ENCODE measurements at regions not wholly inside any gene's neighbourhood (a gene's known extent, or its start where the extent isn't known, plus 50 kb on each side); places are given as distances from the start of the nearest gene placed in this dataset.
"Not testable (repeated sequence)": the region's sequence is repeated elsewhere in the genome, so short reads cannot be mapped to it uniquely, and the experiment has no call there.

DNA sequence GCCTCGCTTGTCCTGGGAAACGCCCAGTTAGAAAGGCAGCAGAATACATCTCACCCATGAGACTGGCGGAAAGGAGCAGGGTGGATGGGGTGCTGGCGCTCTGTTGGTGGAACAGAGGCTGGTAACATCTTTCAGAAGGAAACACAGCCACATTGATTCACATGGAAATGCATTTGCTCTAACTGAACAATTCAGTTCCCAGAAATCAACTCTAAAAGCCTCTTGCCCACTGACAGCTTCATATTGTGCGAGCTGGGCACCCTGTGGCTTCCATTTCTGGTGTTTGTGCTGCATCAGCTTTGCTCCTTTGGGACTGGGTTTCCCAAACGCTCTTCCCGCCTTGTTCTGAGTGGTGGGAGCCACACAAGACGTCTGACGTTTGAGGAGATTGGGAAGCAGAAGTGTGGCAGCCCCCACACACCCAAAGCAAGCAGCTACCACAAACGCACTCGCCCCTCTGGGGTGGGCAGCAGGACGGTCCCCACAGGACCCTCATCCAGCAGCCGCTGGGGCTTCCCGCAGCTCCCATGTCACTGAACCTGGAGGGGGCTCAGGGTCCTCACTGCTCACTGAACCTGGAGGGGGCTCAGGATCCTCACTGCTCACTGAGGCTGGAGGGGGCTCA lies 229.5 kb downstream of the ERMARD start:
- Histone ChIP-seq H3K36me3 (ENCODE audit: insufficient read depth, low read depth, low read length) (no peaks in the 10 kb centered on the region), H3K4me1 (ENCODE audit: insufficient read depth, low read length) (no peaks in the 10 kb centered on the region), H3K27me3 (ENCODE audit: insufficient read depth, low read length) (no peaks in the 10 kb centered on the region), H3K9me3 (ENCODE audit: insufficient read depth, low read depth, low read length) (no peaks in the 10 kb centered on the region), H3K9ac (ENCODE audit: low read depth, low read length) (no peak overlapping the region), H3K27ac (ENCODE audit: low read length) (no peak overlapping the region), H3K4me3 (ENCODE audit: low read length) (no peak overlapping the region)

GRCh38 chr6:169979873-169980432 lies 228.5 kb downstream of the ERMARD start:
- no peaks in the 10 kb centered on the region for H3K4me1 ChIP-seq (ENCODE audit: insufficient read depth, low read length)
- no peak overlapping the region for H3K27ac ChIP-seq (ENCODE audit: low read length)
- no peaks in the 10 kb centered on the region for H3K27me3 ChIP-seq (ENCODE audit: insufficient read depth, low read length)
- no peak overlapping the region for H3K4me3 ChIP-seq (ENCODE audit: low read length)
- no peaks in the 10 kb centered on the region for H3K36me3 ChIP-seq (ENCODE audit: insufficient read depth, low read depth, low read length)
- H3K9me3 ChIP-seq (ENCODE audit: insufficient read depth, low read depth, low read length), result no peaks in the 10 kb centered on the region
- H3K9ac ChIP-seq (ENCODE audit: low read depth, low read length), result no peak overlapping the region

GRCh38 chr6:169978615-169979161 lies 227.3 kb downstream of the ERMARD start:
- no peaks in the 10 kb centered on the region for H3K27me3 ChIP-seq (ENCODE audit: insufficient read depth, low read length)
- no peaks in the 10 kb centered on the region for H3K4me1 ChIP-seq (ENCODE audit: insufficient read depth, low read length)
- H3K27ac ChIP-seq (ENCODE audit: low read length), result no peak overlapping the region
- H3K36me3 ChIP-seq (ENCODE audit: insufficient read depth, low read depth, low read length), result no peaks in the 10 kb centered on the region
- H3K9me3 ChIP-seq (ENCODE audit: insufficient read depth, low read depth, low read length), result no peaks in the 10 kb centered on the region
- H3K9ac ChIP-seq (ENCODE audit: low read depth, low read length), result no peak overlapping the region
- no peak overlapping the region for H3K4me3 ChIP-seq (ENCODE audit: low read length)

DNA sequence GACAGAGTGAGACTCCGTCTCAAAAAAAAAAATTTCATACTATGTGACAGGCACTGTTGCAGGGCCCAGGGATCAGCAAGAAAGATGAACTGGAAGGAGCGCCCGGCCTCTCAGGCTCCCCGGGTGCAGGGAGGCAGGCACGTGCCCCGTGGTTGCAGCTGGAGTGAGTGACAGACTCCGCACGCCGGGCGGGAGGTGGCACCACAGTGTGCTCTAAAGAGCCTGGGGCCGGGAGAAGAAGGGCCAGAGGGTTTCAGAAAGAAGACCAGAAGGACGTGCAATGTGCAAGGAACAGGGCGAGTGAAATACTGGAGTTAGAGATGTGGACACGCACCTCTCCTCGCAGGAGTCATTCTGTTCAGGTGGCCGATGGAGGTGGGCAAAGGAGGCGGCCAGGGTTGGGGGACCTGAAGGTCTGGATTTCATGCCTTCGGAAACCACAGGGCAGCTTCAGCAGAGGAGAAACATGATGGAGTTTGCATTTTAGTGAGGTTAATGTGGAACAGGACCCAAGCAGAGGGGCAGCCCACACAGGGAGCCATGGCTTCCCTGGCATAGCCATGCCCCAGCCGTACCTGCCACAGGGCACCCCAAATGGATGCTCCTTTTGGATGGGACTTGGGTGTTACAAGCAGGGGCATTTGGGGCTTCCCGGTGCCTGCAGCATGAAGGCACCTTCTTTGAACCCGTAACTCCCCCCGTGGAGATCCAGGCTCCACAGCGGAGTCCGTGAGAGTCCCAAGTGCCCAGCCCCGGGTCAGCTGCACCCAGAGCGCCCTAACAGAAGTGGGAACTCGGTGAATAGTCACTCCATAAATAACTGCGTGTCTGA lies 226.2 kb downstream of the ERMARD start:
- no peaks in the 10 kb centered on the region for H3K36me3 ChIP-seq (ENCODE audit: insufficient read depth, low read depth, low read length)
- no peaks in the 10 kb centered on the region for H3K9me3 ChIP-seq (ENCODE audit: insufficient read depth, low read depth, low read length)
- H3K27me3 ChIP-seq (ENCODE audit: insufficient read depth, low read length), result no peaks in the 10 kb centered on the region
- H3K27ac ChIP-seq (ENCODE audit: low read length), result no peak overlapping the region
- H3K9ac ChIP-seq (ENCODE audit: low read depth, low read length), result no peak overlapping the region
- no peaks in the 10 kb centered on the region for H3K4me1 ChIP-seq (ENCODE audit: insufficient read depth, low read length)
- H3K4me3 ChIP-seq (ENCODE audit: low read length), result no peak overlapping the region

DNA sequence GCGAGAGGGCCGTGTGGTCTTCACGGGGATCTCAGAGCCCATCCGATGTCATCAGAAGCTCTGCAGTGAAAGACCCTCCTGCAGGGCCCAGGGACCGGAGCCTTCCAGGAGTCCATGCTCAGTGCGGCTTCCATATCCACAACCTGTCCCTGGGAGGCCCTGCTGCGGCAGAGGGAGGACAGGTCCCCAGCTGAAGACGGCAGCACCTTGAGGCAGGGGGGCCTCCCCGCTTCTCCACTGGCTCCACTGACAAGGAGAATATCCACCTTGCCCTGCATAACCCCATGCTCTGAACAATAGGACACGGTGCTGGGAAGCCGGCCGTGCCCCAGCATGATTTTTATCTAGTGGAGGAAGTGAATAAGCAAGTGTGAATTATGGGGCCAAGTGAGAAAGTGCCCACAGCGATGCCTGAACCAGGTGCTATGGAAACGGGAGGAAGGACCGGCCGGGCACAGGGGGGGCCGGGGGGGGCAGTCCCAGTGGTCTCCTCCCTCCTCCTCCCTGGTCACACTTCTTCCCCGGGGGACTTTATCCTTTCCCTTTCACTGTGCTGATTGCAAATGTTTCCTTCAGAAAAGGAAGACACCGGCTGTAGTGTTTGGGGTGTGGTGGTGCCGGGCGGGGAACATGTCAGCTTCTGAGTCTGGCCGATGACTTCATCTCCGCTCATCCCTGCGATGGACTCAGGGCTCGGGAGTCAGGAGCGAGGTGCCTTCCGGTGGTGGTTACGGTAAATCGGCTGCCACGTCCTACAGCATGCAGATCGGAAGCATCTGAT lies 225.1 kb downstream of the ERMARD start:
- no peak overlapping the region for H3K27ac ChIP-seq (ENCODE audit: low read length)
- H3K27me3 ChIP-seq (ENCODE audit: insufficient read depth, low read length), result no peaks in the 10 kb centered on the region
- H3K4me1 ChIP-seq (ENCODE audit: insufficient read depth, low read length), result no peaks in the 10 kb centered on the region
- no peak overlapping the region for H3K9ac ChIP-seq (ENCODE audit: low read depth, low read length)
- no peak overlapping the region for H3K4me3 ChIP-seq (ENCODE audit: low read length)
- H3K36me3 ChIP-seq (ENCODE audit: insufficient read depth, low read depth, low read length), result no peaks in the 10 kb centered on the region
- H3K9me3 ChIP-seq (ENCODE audit: insufficient read depth, low read depth, low read length), result no peaks in the 10 kb centered on the region

- no peak overlapping the region for H3K4me3 ChIP-seq (ENCODE audit: low read length)
- H3K27me3 ChIP-seq (ENCODE audit: insufficient read depth, low read length), result no peaks in the 10 kb centered on the region
- no peaks in the 10 kb centered on the region for H3K4me1 ChIP-seq (ENCODE audit: insufficient read depth, low read length)
- no peaks in the 10 kb centered on the region for H3K9me3 ChIP-seq (ENCODE audit: insufficient read depth, low read depth, low read length)
- no peaks in the 10 kb centered on the region for H3K36me3 ChIP-seq (ENCODE audit: insufficient read depth, low read depth, low read length)
- H3K9ac ChIP-seq (ENCODE audit: low read depth, low read length), result no peak overlapping the region
- H3K27ac ChIP-seq (ENCODE audit: low read length), result no peak overlapping the region
Measured at GRCh38 chr6:169975701-169976100, 224.3 kb downstream of the ERMARD start.

DNA sequence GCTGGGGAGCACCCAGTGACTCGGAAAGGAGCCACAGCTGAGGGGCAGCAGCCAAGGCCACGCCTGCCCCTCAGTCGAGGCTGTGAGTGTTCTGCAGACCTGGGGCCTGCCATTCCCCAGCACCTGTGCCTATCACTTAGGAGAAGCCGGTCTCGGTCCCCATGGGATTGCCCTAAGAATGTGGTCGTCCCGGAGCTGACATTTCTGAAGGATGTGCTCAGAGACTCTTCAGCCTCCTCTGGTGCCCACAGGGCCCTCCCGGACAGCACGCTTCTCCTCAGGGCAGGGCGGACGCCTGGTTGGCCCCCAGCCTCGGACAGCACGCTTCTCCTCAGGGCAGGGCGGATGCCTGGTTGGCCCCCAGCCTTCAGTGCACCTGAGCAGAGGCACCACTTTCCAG lies 223.9 kb downstream of the ERMARD start:
- no peak overlapping the region for H3K4me3 ChIP-seq (ENCODE audit: low read length)
- H3K27me3 ChIP-seq (ENCODE audit: insufficient read depth, low read length), result no peaks in the 10 kb centered on the region
- no peaks in the 10 kb centered on the region for H3K36me3 ChIP-seq (ENCODE audit: insufficient read depth, low read depth, low read length)

DNA sequence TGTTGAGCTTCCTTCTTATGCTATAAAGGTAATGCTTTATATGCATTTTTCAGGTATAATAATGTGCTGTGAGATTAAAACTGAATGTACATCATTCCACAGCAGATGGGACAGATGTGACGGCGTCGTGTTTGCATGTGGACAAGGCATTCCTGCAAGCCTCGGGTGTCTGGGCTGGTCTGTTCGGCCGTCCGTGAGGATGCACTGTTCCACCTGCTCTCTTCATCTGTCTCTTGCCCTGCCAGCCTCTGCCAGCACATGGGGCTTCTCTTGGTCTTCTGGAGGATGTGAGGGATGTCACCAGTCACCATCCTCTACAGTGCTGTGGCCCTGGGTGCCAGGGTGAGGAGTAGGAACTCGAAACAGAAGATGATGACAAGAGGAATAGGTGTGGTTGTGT lies 223.2 kb downstream of the ERMARD start:
- H3K4me3 ChIP-seq (ENCODE audit: low read length), result no peak overlapping the region
- no peaks in the 10 kb centered on the region for H3K27me3 ChIP-seq (ENCODE audit: insufficient read depth, low read length)
- no peaks in the 10 kb centered on the region for H3K9me3 ChIP-seq (ENCODE audit: insufficient read depth, low read depth, low read length)
- H3K27ac ChIP-seq (ENCODE audit: low read length), result no peak overlapping the region
- H3K9ac ChIP-seq (ENCODE audit: low read depth, low read length), result no peak overlapping the region
- H3K36me3 ChIP-seq (ENCODE audit: insufficient read depth, low read depth, low read length), result no peaks in the 10 kb centered on the region
- H3K4me1 ChIP-seq (ENCODE audit: insufficient read depth, low read length), result no peaks in the 10 kb centered on the region

More for the DNA sequence above, 223.9 kb downstream of the ERMARD start:
- Histone ChIP-seq H3K27ac (ENCODE audit: low read length) (no peak overlapping the region), H3K9me3 (ENCODE audit: insufficient read depth, low read depth, low read length) (no peaks in the 10 kb centered on the region), H3K4me1 (ENCODE audit: insufficient read depth, low read length) (no peaks in the 10 kb centered on the region), H3K9ac (ENCODE audit: low read depth, low read length) (no peak overlapping the region)

- H3K36me3 ChIP-seq (ENCODE audit: insufficient read depth, low read depth, low read length); H3K9ac ChIP-seq (ENCODE audit: low read depth, low read length); H3K4me1 ChIP-seq (ENCODE audit: insufficient read depth, low read length); H3K27ac ChIP-seq (ENCODE audit: low read length); H3K4me3 ChIP-seq (ENCODE audit: low read length); H3K27me3 ChIP-seq (ENCODE audit: insufficient read depth, low read length); H3K9me3 ChIP-seq (ENCODE audit: insufficient read depth, low read depth, low read length): not testable (repeated sequence)
Measured at GRCh38 chr6:169973588-169974467, 222.4 kb downstream of the ERMARD start.

GRCh38 chr6:169972736-169973135 lies 221.3 kb downstream of the ERMARD start:
- Histone ChIP-seq H3K9ac (ENCODE audit: low read depth, low read length) (no peak overlapping the region), H3K36me3 (ENCODE audit: insufficient read depth, low read depth, low read length) (no peaks in the 10 kb centered on the region), H3K4me1 (ENCODE audit: insufficient read depth, low read length) (no peaks in the 10 kb centered on the region), H3K9me3 (ENCODE audit: insufficient read depth, low read depth, low read length) (no peaks in the 10 kb centered on the region), H3K4me3 (ENCODE audit: low read length) (no peak overlapping the region), H3K27ac (ENCODE audit: low read length) (no peak overlapping the region), H3K27me3 (ENCODE audit: insufficient read depth, low read length) (no peaks in the 10 kb centered on the region)

Measured in iPS-20b (cell line).